Liver (tissue), 3 donors: ENCODE measurements at regions not wholly inside any gene's neighbourhood (a gene's known extent, or its start where the extent isn't known, plus 50 kb on each side); places are given as distances from the start of the nearest gene placed in this dataset.

ENCODE experiments used
- HNF4A ChIP-seq, 2 donors: conservative IDR thresholded peaks; 2 replicates each; pipeline ENCODE4 v1.6.1; 2016; ENCODE audit warnings: antibody characterized with exemption in 2 of 2, mild to moderate bottlenecking in 2 of 2
- HNF4G ChIP-seq: IDR thresholded peaks from 2 replicates; pipeline ENCODE4 v1.6.1; 2016; ENCODE audit warnings: antibody characterized with exemption
- JUND ChIP-seq, 2 donors: IDR thresholded peaks; 2 replicates each; pipeline ENCODE4 v1.6.1; 2016; ENCODE audit warnings: antibody characterized with exemption in 2 of 2
- RAD21 ChIP-seq, 2 donors: IDR thresholded peaks; 2 replicates each; pipeline ENCODE4 v1.6.1; 2016; ENCODE audit warnings: antibody characterized with exemption in 2 of 2, mild to moderate bottlenecking in 2 of 2
- RXRA ChIP-seq, 2 donors: IDR thresholded peaks; 2 replicates each; pipeline ENCODE4 v1.6.1; 2017 to 2018; ENCODE audit warnings: antibody characterized with exemption in 2 of 2, mild to moderate bottlenecking in 1 of 2
- TAF1 ChIP-seq: conservative IDR thresholded peaks from 2 replicates; pipeline ENCODE4 v1.6.1; 2016; ENCODE audit warnings: antibody characterized with exemption, mild to moderate bottlenecking
- YY1 ChIP-seq: IDR thresholded peaks from 2 replicates; pipeline ENCODE4 v1.6.1; 2016; ENCODE audit warnings: antibody characterized with exemption, mild to moderate bottlenecking
- TF ChIP-seq, protein P1 (sequence below): IDR thresholded peaks from 2 replicates; pipeline ENCODE4 v1.6.1; 2016; ENCODE audit warnings: antibody characterized with exemption
- TF ChIP-seq, protein P2 (sequence below): fragments of 150-350 bp; IDR thresholded peaks from 2 replicates; pipeline ENCODE4 v1.5.1; 2017; ENCODE audit warnings: improper control_type of control experiment, low read depth, low read length; ENCODE audit not compliant: missing input control
- TF ChIP-seq, protein P3 (sequence below): IDR thresholded peaks from 2 replicates; pipeline ENCODE4 v1.6.1; 2016; ENCODE audit warnings: antibody characterized with exemption
- TF ChIP-seq, protein P4 (sequence below): IDR thresholded peaks from 2 replicates; pipeline ENCODE4 v1.6.1; 2016; ENCODE audit warnings: antibody characterized with exemption, mild to moderate bottlenecking
- donor health status: healthy.
- donor health status: healthy.

DNA sequence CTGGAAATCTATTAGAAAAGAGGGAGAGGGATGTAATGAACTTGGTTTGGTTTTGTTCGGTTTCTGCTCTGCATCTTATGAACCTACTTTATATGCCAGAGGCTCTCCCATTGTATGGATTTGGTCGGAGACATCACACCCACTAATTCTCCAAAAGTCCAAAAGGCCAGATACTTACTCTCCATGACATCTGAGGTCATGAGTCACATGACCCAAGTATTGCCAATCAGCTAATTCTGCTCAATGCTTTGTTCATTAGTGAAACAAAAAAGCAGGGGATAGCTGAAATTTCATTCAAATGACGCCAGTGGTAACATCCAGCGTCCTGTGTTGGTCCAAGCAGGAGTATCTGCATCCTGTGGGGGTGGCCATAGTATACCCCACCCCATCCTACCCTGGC, 173.6 kb downstream of the TRIM33 start:
- TF ChIP-seq, protein P1, sequence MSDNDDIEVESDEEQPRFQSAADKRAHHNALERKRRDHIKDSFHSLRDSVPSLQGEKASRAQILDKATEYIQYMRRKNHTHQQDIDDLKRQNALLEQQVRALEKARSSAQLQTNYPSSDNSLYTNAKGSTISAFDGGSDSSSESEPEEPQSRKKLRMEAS, result no peak
- TF ChIP-seq, protein P2, sequence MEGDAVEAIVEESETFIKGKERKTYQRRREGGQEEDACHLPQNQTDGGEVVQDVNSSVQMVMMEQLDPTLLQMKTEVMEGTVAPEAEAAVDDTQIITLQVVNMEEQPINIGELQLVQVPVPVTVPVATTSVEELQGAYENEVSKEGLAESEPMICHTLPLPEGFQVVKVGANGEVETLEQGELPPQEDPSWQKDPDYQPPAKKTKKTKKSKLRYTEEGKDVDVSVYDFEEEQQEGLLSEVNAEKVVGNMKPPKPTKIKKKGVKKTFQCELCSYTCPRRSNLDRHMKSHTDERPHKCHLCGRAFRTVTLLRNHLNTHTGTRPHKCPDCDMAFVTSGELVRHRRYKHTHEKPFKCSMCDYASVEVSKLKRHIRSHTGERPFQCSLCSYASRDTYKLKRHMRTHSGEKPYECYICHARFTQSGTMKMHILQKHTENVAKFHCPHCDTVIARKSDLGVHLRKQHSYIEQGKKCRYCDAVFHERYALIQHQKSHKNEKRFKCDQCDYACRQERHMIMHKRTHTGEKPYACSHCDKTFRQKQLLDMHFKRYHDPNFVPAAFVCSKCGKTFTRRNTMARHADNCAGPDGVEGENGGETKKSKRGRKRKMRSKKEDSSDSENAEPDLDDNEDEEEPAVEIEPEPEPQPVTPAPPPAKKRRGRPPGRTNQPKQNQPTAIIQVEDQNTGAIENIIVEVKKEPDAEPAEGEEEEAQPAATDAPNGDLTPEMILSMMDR, result no peak
- no peak for TF ChIP-seq HNF4G
- TF ChIP-seq HNF4A (conservative IDR thresholded peaks at IDR 0.05), result no peak
- TF ChIP-seq, protein P3, sequence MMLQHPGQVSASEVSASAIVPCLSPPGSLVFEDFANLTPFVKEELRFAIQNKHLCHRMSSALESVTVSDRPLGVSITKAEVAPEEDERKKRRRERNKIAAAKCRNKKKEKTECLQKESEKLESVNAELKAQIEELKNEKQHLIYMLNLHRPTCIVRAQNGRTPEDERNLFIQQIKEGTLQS, result no peak
- no peak for TF ChIP-seq RAD21 (IDR thresholded peaks at IDR 0.05)
- TF ChIP-seq, protein P4, sequence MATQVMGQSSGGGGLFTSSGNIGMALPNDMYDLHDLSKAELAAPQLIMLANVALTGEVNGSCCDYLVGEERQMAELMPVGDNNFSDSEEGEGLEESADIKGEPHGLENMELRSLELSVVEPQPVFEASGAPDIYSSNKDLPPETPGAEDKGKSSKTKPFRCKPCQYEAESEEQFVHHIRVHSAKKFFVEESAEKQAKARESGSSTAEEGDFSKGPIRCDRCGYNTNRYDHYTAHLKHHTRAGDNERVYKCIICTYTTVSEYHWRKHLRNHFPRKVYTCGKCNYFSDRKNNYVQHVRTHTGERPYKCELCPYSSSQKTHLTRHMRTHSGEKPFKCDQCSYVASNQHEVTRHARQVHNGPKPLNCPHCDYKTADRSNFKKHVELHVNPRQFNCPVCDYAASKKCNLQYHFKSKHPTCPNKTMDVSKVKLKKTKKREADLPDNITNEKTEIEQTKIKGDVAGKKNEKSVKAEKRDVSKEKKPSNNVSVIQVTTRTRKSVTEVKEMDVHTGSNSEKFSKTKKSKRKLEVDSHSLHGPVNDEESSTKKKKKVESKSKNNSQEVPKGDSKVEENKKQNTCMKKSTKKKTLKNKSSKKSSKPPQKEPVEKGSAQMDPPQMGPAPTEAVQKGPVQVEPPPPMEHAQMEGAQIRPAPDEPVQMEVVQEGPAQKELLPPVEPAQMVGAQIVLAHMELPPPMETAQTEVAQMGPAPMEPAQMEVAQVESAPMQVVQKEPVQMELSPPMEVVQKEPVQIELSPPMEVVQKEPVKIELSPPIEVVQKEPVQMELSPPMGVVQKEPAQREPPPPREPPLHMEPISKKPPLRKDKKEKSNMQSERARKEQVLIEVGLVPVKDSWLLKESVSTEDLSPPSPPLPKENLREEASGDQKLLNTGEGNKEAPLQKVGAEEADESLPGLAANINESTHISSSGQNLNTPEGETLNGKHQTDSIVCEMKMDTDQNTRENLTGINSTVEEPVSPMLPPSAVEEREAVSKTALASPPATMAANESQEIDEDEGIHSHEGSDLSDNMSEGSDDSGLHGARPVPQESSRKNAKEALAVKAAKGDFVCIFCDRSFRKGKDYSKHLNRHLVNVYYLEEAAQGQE, result no peak
- no peak for TF ChIP-seq YY1
- TF ChIP-seq JUND (IDR thresholded peaks at IDR 0.05), result no peak
- TF ChIP-seq TAF1, result no peak
- no peak for TF ChIP-seq RXRA (IDR thresholded peaks at IDR 0.05)
